ENCODE measurements at regions not wholly inside any gene's neighbourhood (a gene's known extent, or its start where the extent isn't known, plus 50 kb on each side); places are given as distances from the start of the nearest gene placed in this dataset.
"Not testable (repeated sequence)": the region's sequence is repeated elsewhere in the genome, so short reads cannot be mapped to it uniquely, and the experiment has no call there.

DNA sequence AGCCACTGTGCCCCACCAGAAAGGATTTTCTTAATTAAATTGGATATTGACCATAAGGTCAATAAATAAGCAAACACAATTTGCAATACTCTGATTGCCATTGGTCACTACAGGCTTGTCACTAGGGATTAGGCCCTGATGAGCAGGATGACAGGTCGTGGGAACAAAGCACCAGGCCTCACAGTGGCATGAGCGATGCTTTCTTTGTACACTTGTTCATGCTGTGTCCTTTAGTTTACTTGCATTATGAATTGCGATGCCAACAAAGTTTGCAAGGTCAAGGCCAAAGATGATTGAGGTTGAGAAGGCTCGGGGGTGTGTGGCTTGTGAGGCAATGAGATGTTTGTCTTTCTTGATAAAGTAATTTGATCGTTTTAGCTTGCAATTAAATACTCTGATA lies 136.0 kb downstream of the TTC8 start:
- no peak for ATAC-seq (ENCODE audit: low FRiP score)
- DNase-seq (ENCODE audit: low spot score), result no peak
- TF ChIP-seq, protein P1, sequence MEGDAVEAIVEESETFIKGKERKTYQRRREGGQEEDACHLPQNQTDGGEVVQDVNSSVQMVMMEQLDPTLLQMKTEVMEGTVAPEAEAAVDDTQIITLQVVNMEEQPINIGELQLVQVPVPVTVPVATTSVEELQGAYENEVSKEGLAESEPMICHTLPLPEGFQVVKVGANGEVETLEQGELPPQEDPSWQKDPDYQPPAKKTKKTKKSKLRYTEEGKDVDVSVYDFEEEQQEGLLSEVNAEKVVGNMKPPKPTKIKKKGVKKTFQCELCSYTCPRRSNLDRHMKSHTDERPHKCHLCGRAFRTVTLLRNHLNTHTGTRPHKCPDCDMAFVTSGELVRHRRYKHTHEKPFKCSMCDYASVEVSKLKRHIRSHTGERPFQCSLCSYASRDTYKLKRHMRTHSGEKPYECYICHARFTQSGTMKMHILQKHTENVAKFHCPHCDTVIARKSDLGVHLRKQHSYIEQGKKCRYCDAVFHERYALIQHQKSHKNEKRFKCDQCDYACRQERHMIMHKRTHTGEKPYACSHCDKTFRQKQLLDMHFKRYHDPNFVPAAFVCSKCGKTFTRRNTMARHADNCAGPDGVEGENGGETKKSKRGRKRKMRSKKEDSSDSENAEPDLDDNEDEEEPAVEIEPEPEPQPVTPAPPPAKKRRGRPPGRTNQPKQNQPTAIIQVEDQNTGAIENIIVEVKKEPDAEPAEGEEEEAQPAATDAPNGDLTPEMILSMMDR (IDR thresholded peaks at IDR 0.05), result no peak

DNA sequence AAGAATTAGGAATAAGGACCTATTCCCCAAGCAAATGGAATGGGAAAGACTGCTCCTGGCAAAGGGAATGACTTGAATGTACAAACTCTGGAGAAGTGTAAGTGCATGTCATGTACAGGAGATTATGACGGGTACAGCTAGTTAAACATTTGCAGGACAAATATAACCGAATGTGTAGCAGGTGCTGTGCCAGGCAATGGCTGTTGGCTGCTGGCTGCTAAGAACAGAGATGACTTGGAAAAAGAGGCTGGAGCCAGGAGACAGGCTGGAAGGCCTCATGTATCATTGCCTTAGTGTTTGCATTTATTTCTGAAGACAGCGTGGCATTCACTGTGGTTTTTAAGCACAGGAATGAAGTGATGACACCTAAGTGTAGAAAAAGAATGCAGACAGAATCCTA lies 136.8 kb downstream of the TTC8 start:
- DNase-seq (ENCODE audit: low spot score) (no peak), ATAC-seq (ENCODE audit: low FRiP score) (no peak)
- TF ChIP-seq, protein P1 (IDR thresholded peaks at IDR 0.05), result no peak

DNA sequence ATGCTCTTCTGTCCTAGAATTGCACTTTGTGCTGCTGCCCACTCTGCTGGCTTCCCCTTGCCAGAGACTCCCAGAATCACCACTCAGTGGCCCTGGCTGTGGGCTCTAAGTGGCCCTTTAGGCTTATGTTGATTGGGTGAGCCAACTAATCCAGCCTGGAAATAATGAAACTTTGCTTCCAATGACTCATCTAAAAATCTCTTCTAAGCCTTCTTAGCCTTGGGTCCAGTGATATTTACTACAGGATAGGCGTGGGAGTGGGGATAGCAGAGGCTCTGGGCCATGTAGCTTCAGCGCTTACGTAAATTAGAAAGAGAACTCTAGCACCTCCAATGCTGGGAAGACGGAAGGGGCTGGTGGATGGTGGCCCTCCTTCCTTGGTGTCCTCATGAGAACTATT lies 137.9 kb downstream of the TTC8 start:
- no peak for ATAC-seq (ENCODE audit: low FRiP score)

DNA sequence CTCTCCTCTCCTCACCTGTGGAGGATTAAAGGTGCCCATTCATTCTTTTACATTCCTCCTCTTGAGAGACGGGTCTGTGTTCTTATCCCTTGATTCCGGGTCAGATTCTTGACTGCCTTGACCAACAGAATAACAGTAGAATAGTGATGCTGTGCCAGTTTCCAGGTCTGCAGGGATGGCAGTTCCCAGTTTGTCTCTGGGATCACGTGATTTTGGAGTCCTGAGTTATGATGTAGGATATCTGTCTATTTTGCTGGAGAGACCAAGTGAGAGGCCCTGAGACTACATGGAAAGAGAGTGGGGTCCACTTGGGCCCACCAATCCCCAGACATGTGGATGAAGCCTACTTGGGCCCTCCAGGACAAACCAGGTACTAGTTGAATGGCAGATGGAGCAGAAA lies 142.8 kb downstream of the TTC8 start:
- DNase-seq (ENCODE audit: low spot score) (no peak), ATAC-seq (ENCODE audit: low FRiP score) (no peak)
- TF ChIP-seq, protein P1 (IDR thresholded peaks at IDR 0.05), result no peak

More for the DNA sequence above, 137.9 kb downstream of the TTC8 start:
- TF ChIP-seq, protein P1 (IDR thresholded peaks at IDR 0.05), result no peak
- no peak for DNase-seq (ENCODE audit: low spot score)

DNA sequence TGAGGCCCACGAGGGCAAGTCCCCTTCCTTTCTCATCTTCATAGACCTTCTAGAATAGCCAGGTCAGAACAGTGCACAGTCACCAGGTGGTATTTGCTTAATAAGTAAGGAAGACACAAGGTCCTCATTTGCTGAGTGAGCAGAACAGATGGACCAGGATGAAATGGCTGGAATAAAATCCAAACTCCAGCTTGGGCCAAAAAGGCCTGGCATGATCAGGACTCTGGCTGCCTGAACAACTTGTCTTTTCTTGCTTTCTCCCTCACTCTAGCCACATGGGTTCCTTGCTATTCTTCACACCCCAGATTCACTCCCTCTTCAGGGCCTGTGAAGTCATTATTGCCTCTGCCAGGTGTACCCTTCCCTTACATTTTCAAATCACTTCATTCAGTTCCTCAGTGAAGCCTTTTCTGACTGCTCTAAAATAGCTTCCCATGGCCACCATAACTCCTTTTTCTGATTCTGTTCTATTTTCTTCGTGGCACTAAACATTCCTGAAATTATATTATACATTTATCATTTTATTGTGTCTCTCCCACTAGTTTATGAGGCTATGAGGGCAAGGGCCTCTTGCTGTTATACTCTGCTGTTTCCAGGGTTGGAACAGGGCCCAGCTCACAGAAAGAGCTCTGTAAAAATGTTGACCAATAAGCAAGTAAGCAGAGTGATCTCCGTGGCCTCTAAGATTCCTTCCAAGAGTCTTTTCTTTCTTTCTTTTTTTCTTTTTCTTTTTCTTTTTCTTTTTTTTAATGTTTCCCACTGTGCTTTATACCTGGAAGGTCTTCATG lies 150.8 kb downstream of the TTC8 start:
- TF ChIP-seq, protein P1 (IDR thresholded peaks at IDR 0.05), result no peak
- DNase-seq (ENCODE audit: low spot score), result no peak
- ATAC-seq (ENCODE audit: low FRiP score), result no peak

DNA sequence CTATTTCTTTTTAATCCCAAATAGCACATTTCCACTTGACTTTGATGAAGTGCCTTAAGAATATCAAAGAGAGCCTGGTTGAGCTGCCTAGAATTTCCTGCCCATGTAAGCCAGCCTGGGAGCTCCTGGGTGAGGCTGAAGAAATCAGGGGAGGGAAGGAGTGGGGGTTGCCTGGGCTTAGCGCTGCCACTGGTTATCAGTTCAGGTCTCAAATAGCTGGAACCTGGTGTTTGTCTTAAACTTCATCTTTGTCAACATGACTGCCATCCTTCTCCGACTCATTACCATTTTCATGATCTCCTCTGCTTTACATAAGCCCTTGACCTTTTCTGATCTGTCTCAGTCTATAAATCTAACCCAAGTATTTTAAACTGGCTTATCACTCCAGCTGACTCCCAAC lies 151.5 kb downstream of the TTC8 start:
- DNase-seq (ENCODE audit: low spot score), result no peak
- TF ChIP-seq, protein P1 (IDR thresholded peaks at IDR 0.05), result no peak
- ATAC-seq (ENCODE audit: low FRiP score), result no peak

DNA sequence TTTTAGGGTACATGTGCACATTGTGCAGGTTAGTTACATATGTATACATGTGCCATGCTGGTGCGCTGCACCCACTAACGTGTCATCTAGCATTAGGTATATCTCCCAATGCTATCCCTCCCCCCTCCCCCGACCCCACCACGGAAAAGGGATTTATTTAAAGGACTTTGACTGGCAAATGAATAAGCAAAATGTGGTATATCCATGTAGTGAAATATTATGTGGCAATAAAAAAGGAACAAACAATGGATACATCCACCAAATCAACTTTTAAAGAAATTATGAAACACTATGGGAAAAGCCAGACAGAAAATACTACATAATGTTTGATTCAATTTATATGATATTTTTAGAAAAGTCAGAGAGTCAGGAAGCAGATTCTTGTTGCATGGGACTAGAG lies 156.5 kb downstream of the TTC8 start:
- not testable (repeated sequence) for ATAC-seq (ENCODE audit: low FRiP score); DNase-seq (ENCODE audit: low spot score)
